Stimulated activated CD4-positive, alpha-beta T cell treated with anti-CD3 and anti-CD28 coated beads, Interleukin-1b, Interleukin-23, amount 100 ng/mL, for 4 hours (primary cell): ENCODE measurements at regions not wholly inside any gene's neighbourhood (a gene's known extent, or its start where the extent isn't known, plus 50 kb on each side); places are given as distances from the start of the nearest gene placed in this dataset.
"Not testable (repeated sequence)": the region's sequence is repeated elsewhere in the genome, so short reads cannot be mapped to it uniquely, and the experiment has no call there.

Source experiments
- DNase-seq, 2 donors: peaks; one replicate each; pipeline ENCODE4 v3.0.0-alpha.2; 2020; ENCODE audit warnings: low read depth in 2 of 2

- not testable (repeated sequence) for DNase-seq
Observed at GRCh38 chr16:33583702-33584101, 124.3 kb downstream of the TP53TG3F start.

- DNase-seq, result not testable (repeated sequence)
Observed at GRCh38 chr16:33588589-33588988, 129.2 kb downstream of the TP53TG3F start.

DNA sequence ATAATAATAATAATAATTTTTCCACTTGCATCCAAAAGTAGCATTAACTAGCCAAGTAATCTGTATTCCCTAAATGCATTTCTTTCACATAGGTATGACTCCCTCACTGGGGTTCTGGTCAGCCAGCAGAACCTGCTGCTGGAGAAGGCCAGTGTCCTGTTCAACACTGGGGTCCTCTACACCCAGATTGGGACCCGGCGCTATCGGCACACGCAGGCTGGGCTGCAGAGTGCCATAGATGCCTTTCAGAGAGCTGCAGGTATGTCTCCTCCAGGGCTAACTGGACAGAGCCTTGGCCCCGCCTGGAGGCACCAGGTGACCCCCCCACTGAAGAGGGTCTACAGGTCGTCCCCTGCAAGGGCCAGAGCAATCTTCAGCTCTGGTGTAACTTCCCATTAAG lies 133.9 kb downstream of the TP53TG3F start:
- not testable (repeated sequence) for DNase-seq

DNA sequence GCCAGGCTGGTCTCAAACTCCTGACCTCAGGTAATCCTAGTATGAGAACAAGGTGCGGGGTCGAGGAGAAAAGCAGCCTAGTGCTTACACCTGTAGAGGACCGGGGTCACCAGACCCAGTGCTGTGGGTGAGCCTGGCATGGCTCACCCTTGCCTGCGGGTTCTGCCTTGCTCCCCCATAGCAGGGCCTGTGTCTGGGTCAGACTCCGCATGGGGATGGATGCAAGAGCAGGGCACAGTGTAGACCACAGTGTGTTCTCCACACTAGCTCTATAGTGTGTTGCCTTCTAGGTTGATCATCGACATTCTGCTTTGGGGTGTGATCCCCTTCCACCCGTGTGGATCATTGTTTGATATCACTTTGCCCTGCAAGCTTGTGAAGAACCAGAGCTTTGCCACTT lies 135.7 kb downstream of the TP53TG3F start:
- DNase-seq, result not testable (repeated sequence)

- DNase-seq, result not testable (repeated sequence)
Observed at GRCh38 chr16:33601029-33601428, 141.6 kb downstream of the TP53TG3F start.

- DNase-seq, result not testable (repeated sequence)
Observed at GRCh38 chr16:33623535-33624077, 164.2 kb downstream of the TP53TG3F start.

GRCh38 chr16:33628895-33629294 lies 169.5 kb downstream of the TP53TG3F start:
- not testable (repeated sequence) for DNase-seq

DNA sequence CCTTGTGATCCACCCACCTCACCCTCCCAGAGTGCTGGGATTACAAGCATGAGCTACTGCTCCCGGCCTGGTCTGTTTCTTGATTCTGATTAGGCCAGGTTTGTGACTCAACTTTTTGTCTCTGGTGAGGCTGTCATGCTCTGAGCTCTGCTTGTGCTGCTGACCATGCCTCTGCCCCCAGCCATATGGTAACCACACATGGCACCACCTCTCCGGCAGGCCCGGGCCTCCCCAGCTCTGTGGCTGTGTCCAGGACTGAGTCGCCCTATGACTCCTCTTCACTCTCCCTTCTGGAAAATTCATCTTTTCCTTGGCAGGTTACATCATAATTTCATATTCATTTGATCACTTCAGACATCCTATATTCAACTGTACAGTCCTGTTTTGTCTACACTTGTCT lies 172.3 kb downstream of the TP53TG3F start:
- DNase-seq, result not testable (repeated sequence)

DNA sequence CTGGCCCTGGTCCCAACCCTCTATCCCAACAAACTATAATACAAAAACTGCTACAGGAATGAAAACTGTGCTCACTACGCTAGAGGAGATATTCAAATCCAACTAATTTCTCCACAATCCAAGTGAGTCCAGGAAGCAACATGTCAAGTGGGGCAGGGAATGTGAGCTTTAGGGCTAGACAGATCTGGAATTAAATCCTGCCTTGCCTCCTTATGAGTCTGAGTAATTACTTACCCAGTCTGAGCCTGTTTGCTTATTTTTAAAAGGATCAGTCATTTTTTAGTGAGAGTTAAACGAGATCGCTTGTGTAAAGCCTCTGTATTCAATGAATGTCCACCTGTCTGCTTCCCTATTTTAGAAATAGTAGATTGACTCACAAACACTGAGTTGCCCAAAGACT lies 174.6 kb downstream of the TP53TG3F start:
- DNase-seq, result not testable (repeated sequence)

DNA sequence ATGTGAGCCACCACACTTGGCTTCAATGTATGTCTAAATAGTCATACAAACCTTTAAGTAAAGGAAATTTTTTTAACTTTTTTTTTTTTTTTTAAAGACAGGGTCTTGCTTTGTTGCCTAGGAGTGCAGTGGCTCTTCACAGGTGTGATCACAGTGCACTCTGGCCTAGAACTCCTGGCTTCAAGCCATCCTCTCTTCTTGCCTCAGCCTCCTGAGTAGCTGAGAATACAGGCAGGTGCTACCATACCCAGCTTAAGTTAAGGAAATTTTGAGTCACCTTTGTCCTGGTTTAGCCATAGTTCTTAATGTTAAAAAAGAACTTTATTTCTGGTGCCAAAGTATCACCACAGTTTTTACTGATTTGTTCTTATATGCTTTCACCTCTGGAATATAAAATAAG lies 177.3 kb downstream of the TP53TG3F start:
- not testable (repeated sequence) for DNase-seq

- DNase-seq, result not testable (repeated sequence)
Observed at GRCh38 chr16:33643270-33643669, 183.9 kb downstream of the TP53TG3F start.

DNA sequence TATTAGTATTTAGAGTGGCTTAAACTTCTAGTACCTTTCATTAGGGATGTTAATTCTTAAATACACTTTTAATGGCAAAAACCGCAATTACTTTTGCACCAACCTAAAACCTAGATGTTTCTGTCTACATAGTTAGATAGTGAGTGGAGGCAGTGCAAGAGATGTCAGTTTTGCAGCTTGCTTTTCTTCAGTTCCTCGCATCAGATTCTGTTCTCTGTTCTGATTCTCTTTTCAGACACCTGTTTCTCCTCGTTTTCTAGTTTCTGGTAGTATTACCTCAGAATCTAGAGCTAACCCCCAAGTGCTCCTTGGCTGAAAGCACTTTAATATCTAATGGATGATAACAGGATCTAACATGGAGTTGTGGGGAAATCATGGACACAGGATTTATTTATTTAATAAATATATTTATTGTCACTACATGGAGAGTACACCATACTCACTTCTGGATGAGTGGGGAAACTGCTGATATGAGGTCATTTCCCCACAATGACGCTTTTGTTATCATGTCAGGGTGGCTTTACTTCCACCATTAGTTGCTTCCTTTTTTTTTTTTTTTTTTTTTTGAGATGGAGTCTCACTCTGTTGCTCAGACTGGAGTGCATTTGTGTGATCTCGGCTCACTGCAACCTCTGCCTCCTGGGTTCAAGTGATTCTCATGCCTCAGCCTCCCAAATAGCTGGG lies 184.4 kb downstream of the TP53TG3F start:
- not testable (repeated sequence) for DNase-seq

DNA sequence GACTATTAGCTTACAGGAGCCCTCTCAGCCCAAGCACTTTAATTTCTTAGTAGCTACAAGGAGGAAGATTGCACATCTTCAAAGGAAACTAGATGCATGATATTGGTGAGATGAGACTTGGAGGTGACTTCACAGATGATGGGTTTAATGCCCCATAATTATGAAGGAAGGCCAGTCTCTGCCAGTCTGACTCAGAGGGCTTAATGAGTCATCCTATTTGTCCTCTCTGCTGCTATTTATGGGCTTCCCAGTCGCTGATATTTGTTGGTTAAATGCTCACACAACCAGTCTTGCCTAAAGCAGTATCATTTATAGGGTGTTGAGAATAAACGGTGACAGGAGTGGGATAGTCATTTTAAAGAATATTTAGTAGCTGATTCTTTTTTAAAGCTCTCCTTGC lies 187.0 kb downstream of the TP53TG3F start:
- DNase-seq, result not testable (repeated sequence)

GRCh38 chr16:33655756-33656155 lies 196.3 kb downstream of the TP53TG3F start:
- not testable (repeated sequence) for DNase-seq

GRCh38 chr16:33656394-33656793 lies 197.0 kb downstream of the TP53TG3F start:
- not testable (repeated sequence) for DNase-seq

- not testable (repeated sequence) for DNase-seq
Observed at GRCh38 chr16:33657717-33658116, 198.3 kb downstream of the TP53TG3F start.

- not testable (repeated sequence) for DNase-seq
Observed at GRCh38 chr16:33680791-33681190, 221.4 kb downstream of the TP53TG3F start.

DNA sequence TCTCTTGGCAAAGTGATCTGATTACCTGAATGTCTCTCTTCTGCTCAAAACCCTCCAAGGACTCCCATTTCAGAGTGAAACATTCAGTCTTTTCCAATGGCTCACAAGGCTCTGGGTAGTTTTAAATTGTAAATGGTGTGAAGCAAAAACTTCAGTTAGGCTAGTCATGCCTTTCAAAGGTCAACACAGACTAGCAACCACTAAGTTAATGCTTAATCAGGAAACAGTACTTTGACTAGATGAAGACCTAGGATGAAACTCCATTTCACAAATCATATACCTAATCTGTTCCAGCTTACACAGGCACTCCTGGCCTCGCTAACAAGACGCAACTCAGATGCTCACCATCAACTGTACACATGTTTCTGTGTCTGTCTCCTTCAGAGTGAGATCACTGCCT lies 240.9 kb downstream of the TP53TG3F start:
- not testable (repeated sequence) for DNase-seq

DNA sequence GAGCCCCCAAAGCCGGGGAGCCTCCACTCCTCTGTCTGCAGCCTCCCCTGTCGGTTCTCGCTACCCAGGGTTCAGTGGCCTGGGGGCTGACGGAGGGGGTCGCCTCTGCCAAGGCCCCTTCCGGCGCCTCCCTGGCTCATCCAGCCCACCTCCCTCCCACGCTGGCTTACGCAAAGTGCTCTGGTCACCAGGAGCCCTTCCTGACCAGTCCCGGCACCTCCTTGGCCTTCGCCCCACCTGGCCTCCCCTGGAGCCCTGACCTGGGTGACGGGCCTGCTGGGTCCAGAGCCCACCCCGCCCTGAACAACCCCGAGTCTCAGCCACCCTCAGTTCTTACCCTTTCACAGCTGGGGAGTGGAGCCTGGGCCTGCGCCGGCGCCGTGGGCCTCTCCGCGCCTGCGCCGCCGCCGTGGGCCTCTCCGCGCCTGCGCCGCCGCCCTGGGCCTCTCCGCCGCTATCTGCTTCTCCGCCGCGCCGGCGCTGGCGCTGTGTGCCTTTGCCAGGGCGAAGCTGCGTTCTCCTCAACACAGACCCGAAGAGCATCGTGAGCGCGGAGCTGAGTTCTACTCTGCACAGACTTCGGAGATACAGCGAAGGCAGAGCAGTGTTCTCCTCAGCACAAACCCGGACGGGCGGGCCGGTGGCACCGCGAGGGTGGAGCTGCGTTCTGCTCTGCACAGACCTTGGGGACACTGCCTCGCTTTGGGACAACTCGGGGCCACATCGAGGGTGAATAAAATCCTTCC lies 247.6 kb downstream of the TP53TG3F start:
- not testable (repeated sequence) for DNase-seq

GRCh38 chr16:33707591-33707934 lies 248.2 kb downstream of the TP53TG3F start:
- DNase-seq, result not testable (repeated sequence)

DNA sequence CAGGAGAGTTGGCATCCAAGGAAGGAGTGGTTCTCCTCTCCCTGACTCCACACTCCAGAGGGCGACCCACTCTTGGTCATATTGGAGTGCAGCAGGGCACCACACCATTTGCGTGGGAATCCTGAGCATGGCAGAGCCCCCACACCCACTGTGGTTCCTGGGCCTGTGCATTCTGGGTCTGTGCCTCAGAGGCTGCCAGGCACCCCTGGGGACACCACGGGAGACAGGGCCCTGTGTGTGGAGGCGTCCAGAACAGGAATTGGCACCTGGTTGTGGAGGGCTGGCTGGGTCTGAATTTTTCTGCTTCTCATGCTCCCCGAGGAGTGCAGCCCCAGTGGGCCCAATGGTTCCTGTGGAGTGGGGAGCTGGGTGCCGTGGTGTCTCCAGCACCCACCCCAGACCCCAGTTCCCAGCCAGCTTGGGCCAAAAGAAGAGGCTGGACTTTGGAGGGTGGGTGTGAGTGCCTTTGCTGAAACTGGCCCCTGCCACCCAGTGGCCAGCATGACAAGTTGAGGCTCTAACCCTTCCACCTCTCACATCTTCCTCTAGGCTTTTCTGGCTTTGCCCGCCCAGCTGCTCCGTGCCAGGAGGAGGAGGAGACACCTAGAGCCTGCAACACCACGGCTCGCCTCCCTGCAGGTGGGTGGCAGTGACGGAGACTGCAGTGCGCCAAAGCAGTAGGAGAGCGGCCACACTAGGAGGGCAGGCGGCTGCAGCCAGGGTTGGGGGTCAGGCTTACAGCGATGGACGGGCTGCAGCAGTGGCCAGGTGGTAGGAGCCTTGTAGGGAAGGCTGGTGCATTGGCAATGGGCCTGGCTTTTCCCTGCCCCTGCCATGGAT lies 250.7 kb downstream of the TP53TG3F start:
- not testable (repeated sequence) for DNase-seq

DNA sequence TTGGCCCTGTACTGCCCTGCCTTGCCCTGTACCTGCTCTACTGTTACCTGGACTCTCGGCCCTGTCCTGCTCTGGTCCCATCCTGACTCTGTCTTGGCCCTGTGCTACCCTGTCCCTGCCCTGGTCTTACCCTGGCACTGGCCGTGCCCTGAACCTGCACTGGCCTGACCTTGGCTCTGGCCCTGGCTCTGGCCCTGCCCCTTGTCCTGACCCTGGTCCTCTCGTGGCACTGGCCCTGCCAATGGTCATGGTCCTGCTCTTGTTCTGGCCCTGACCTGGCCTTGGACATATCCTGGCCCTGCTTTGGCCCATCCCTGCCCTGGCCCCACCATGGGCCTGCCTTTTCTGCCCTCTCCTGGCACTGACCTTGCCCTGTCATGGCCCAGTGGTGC lies 251.3 kb downstream of the TP53TG3F start:
- not testable (repeated sequence) for DNase-seq
